SK-N-SH treated with all-trans-retinoic acid at 6 μM for 48 hours (cell line): ENCODE measurements at regions not wholly inside any gene's neighbourhood (a gene's known extent, or its start where the extent isn't known, plus 50 kb on each side); places are given as distances from the start of the nearest gene placed in this dataset.

Experiments used
- OSR1 ChIP-seq: fragments of 250-450 bp; sonication (Bioruptor Pico); IDR thresholded peaks from 2 replicates; pipeline ENCODE4 v1.8.0; 2022; ENCODE audit warnings: moderate library complexity, mild to moderate bottlenecking, inconsistent platforms
- SNAI2 ChIP-seq: fragments of 250-450 bp; sonication (Bioruptor Pico); IDR thresholded peaks from 2 replicates; pipeline ENCODE4 v1.5.0; 2020; ENCODE audit warnings: mild to moderate bottlenecking, moderate library complexity
- TOX ChIP-seq: fragments of 250-450 bp; sonication (Bioruptor Pico); IDR thresholded peaks from 2 replicates; pipeline ENCODE4 v1.8.0; 2021; ENCODE audit warnings: mild to moderate bottlenecking, moderate library complexity, borderline replicate concordance
- ZFP3 ChIP-seq: fragments of 250-450 bp; sonication (Bioruptor Pico); IDR thresholded peaks from 2 replicates; pipeline ENCODE4 v1.5.0; 2020; ENCODE audit warnings: mild to moderate bottlenecking, moderate library complexity
- ZFP30 ChIP-seq: fragments of 450-650 bp; formaldehyde crosslinking; IDR thresholded peaks from 2 replicates; pipeline ENCODE4 v1.5.0; 2022; ENCODE audit warnings: mild to moderate bottlenecking, moderate library complexity
- ZNF565 ChIP-seq: fragments of 450-650 bp; formaldehyde crosslinking; conservative IDR thresholded peaks from 2 replicates; pipeline ENCODE4 v1.5.0; 2020; ENCODE audit warnings: low read depth, mild to moderate bottlenecking, moderate library complexity
- ZNF8 ChIP-seq: fragments of 450-650 bp; formaldehyde crosslinking; IDR thresholded peaks from 2 replicates; pipeline ENCODE4 v1.5.0; 2020; ENCODE audit warnings: mild to moderate bottlenecking, moderate library complexity
- TF ChIP-seq, protein P1 (sequence below): fragments of 250-450 bp; sonication (Bioruptor Pico); IDR thresholded peaks from 2 replicates; pipeline ENCODE4 v1.5.1; 2021; ENCODE audit warnings: mild to moderate bottlenecking, moderate library complexity
- TF ChIP-seq, protein P2 (sequence below): fragments of 250-450 bp; sonication (Bioruptor Pico); IDR thresholded peaks from 2 replicates; pipeline ENCODE4 v1.8.0; 2020; ENCODE audit warnings: mild to moderate bottlenecking, moderate library complexity, borderline replicate concordance
- TF ChIP-seq, protein P3 (sequence below): fragments of 250-450 bp; sonication (Bioruptor Pico); IDR thresholded peaks from 2 replicates; pipeline ENCODE4 v1.5.0; 2020; ENCODE audit warnings: mild to moderate bottlenecking, moderate library complexity

- TF ChIP-seq ZNF565 (CRISPR knock-in tag) (no peak), OSR1 (CRISPR knock-in tag) (no peak), TOX (CRISPR knock-in tag) (no peak), ZFP30 (no peak), ZNF8 (CRISPR knock-in tag) (no peak), SNAI2 (CRISPR knock-in tag) (no peak), ZFP3 (no peak)
- TF ChIP-seq, protein P1, sequence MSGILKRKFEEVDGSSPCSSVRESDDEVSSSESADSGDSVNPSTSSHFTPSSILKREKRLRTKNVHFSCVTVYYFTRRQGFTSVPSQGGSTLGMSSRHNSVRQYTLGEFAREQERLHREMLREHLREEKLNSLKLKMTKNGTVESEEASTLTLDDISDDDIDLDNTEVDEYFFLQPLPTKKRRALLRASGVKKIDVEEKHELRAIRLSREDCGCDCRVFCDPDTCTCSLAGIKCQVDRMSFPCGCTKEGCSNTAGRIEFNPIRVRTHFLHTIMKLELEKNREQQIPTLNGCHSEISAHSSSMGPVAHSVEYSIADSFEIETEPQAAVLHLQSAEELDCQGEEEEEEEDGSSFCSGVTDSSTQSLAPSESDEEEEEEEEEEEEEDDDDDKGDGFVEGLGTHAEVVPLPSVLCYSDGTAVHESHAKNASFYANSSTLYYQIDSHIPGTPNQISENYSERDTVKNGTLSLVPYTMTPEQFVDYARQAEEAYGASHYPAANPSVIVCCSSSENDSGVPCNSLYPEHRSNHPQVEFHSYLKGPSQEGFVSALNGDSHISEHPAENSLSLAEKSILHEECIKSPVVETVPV (CRISPR knock-in tag) = no peak
- TF ChIP-seq, protein P2, sequence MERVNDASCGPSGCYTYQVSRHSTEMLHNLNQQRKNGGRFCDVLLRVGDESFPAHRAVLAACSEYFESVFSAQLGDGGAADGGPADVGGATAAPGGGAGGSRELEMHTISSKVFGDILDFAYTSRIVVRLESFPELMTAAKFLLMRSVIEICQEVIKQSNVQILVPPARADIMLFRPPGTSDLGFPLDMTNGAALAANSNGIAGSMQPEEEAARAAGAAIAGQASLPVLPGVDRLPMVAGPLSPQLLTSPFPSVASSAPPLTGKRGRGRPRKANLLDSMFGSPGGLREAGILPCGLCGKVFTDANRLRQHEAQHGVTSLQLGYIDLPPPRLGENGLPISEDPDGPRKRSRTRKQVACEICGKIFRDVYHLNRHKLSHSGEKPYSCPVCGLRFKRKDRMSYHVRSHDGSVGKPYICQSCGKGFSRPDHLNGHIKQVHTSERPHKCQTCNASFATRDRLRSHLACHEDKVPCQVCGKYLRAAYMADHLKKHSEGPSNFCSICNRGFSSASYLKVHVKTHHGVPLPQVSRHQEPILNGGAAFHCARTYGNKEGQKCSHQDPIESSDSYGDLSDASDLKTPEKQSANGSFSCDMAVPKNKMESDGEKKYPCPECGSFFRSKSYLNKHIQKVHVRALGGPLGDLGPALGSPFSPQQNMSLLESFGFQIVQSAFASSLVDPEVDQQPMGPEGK = no peak
- TF ChIP-seq, protein P3, sequence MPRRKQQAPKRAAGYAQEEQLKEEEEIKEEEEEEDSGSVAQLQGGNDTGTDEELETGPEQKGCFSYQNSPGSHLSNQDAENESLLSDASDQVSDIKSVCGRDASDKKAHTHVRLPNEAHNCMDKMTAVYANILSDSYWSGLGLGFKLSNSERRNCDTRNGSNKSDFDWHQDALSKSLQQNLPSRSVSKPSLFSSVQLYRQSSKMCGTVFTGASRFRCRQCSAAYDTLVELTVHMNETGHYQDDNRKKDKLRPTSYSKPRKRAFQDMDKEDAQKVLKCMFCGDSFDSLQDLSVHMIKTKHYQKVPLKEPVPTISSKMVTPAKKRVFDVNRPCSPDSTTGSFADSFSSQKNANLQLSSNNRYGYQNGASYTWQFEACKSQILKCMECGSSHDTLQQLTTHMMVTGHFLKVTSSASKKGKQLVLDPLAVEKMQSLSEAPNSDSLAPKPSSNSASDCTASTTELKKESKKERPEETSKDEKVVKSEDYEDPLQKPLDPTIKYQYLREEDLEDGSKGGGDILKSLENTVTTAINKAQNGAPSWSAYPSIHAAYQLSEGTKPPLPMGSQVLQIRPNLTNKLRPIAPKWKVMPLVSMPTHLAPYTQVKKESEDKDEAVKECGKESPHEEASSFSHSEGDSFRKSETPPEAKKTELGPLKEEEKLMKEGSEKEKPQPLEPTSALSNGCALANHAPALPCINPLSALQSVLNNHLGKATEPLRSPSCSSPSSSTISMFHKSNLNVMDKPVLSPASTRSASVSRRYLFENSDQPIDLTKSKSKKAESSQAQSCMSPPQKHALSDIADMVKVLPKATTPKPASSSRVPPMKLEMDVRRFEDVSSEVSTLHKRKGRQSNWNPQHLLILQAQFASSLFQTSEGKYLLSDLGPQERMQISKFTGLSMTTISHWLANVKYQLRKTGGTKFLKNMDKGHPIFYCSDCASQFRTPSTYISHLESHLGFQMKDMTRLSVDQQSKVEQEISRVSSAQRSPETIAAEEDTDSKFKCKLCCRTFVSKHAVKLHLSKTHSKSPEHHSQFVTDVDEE (CRISPR knock-in tag) = no peak
These were observed 222.5 kb upstream of the LRFN2 start for GRCh38 chr6:40809627-40810026.
